OCI-LY3 (cell line): ENCODE measurements at regions not wholly inside any gene's neighbourhood (a gene's known extent, or its start where the extent isn't known, plus 50 kb on each side); places are given as distances from the start of the nearest gene placed in this dataset.

ENCODE experiments used
- EZH2phosphoT487 ChIP-seq: fragments of 200-600 bp; shearing (Covaris generic); IDR thresholded peaks from 2 replicates; pipeline ENCODE4 v1.6.1; 2018; ENCODE audit warnings: antibody characterized with exemption, mixed run types, low read depth
- TF ChIP-seq, protein P1 (sequence below): fragments of 200-600, 300-600 bp; sonication (generic); IDR thresholded peaks from 2 replicates; pipeline ENCODE4 v1.5.1; 2014; ENCODE audit warnings: antibody characterized with exemption, low read length, low read depth

DNA sequence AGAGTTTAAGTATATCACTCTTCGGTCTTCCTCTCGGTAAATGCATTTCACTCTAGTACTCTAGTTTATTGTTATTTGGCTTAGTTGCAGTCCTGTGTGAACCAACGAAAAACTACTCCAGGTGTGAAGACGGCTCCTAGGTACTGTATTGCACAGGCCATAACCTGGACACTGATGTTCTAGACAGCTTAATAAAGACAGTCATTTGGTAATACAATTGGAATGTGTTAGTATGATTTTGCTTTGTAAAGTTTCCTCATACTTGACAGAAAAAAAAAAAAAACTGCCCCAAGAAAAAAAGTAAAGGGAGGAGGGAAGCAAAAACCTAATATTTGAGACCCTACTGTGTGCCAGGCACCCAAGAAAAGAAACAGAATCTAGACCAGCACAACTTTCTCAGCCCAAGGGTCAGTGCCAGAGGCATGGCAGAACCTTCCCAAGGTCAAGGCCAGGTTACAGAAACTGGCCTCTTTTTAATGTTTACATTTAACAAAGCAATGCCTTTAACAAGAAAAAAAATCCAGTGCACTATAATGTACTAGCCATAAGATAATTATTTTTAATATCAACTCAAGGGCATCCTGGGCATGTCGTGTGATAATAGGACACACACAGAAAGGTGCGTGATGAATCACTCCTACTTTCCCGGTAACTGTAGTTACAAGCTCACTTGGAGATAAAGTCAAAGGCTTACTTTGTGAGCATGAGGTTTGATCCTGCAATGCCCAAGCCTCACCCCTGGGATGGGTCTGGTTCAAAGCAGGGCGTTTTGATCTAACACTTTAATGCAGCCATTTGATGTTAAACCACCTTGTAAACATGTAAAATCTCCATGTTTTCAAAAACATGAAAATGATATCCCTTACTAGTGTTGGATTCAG lies 110.6 kb downstream of the BMP4 start:
- TF ChIP-seq, protein P1, sequence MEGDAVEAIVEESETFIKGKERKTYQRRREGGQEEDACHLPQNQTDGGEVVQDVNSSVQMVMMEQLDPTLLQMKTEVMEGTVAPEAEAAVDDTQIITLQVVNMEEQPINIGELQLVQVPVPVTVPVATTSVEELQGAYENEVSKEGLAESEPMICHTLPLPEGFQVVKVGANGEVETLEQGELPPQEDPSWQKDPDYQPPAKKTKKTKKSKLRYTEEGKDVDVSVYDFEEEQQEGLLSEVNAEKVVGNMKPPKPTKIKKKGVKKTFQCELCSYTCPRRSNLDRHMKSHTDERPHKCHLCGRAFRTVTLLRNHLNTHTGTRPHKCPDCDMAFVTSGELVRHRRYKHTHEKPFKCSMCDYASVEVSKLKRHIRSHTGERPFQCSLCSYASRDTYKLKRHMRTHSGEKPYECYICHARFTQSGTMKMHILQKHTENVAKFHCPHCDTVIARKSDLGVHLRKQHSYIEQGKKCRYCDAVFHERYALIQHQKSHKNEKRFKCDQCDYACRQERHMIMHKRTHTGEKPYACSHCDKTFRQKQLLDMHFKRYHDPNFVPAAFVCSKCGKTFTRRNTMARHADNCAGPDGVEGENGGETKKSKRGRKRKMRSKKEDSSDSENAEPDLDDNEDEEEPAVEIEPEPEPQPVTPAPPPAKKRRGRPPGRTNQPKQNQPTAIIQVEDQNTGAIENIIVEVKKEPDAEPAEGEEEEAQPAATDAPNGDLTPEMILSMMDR = no peak
- TF ChIP-seq EZH2phosphoT487 = no peak
